ENCODE measurements at regions not wholly inside any gene's neighbourhood (a gene's known extent, or its start where the extent isn't known, plus 50 kb on each side); places are given as distances from the start of the nearest gene placed in this dataset.

GRCh38 chr1:73180397-73181189 lies 898.3 kb upstream of the NEGR1 start:
- DNase-seq (ENCODE audit: low spot score): no peak
- WGBS, 2 donors (ENCODE audit: extremely low coverage in 2 of 2, insufficient read length in 2 of 2, insufficient replicate concordance in 1 of 2): no CpG with 5 or more reads among the region's 10 CpGs
- H3K4me2 ChIP-seq (ENCODE audit: insufficient read depth, low read length, poor library complexity, severe bottlenecking): no peak overlapping the region

GRCh38 chr1:73176902-73177301 lies 894.6 kb upstream of the NEGR1 start:
- H3K27ac ChIP-seq (replicated peaks; ENCODE audit: low read length): no peak overlapping the region
- no peaks in the 10 kb centered on the region for H3K9me3 ChIP-seq (replicated peaks in 1 of 2; ENCODE audit: control insufficient read depth in 2 of 2, insufficient read depth in 1 of 2, low read depth in 1 of 2, low read length in 2 of 2)
- no peak overlapping the region for H4K8ac ChIP-seq (ENCODE audit: low read depth, low read length)
- H4K91ac ChIP-seq (ENCODE audit: low read depth, low read length, poor library complexity): no peak overlapping the region
- H3K14ac ChIP-seq (ENCODE audit: low read length): no peak overlapping the region
- no peaks in the 10 kb centered on the region for H3K4me1 ChIP-seq (ENCODE audit: control insufficient read depth in 2 of 2, insufficient read depth in 1 of 2, low read depth in 1 of 2, low read length in 2 of 2)
- H3K4ac ChIP-seq (ENCODE audit: low read length): no peak overlapping the region
- DNase-seq (ENCODE audit: low spot score): no peak
- H2BK15ac ChIP-seq (ENCODE audit: low read length): no peak overlapping the region
- H3K4me2 ChIP-seq (ENCODE audit: insufficient read depth, low read length, poor library complexity, severe bottlenecking): no peak overlapping the region
- WGBS, 2 donors (ENCODE audit: extremely low coverage in 2 of 2, insufficient read length in 2 of 2, insufficient replicate concordance in 1 of 2): no CpG with 5 or more reads among the region's 2 CpGs
- H3K79me1 ChIP-seq (ENCODE audit: low read depth, low read length): peaks cover 1% of the 10 kb centered on the region
- no peak overlapping the region for H2BK5ac ChIP-seq (ENCODE audit: low read length)
- no peaks in the 10 kb centered on the region for H3K36me3 ChIP-seq (replicated peaks in 1 of 2; ENCODE audit: control insufficient read depth in 2 of 2, insufficient read depth in 2 of 2, low read length in 2 of 2)
- no peak overlapping the region for H3K9ac ChIP-seq (ENCODE audit: low read depth, low read length, poor library complexity)
- H2BK12ac ChIP-seq (ENCODE audit: low read length): no peak overlapping the region
- no peak overlapping the region for H2AFZ ChIP-seq (ENCODE audit: low read length)
- no peak overlapping the region for H3K23ac ChIP-seq (ENCODE audit: low read depth, low read length, poor library complexity)
- H2BK120ac ChIP-seq (ENCODE audit: low read depth, low read length): no peak overlapping the region
- H3K27me3 ChIP-seq (ENCODE audit: control insufficient read depth in 3 of 3, insufficient read depth in 3 of 3, low read depth in 1 of 3, low read length in 3 of 3): no peaks in the 10 kb centered on the region
- no peak overlapping the region for H2AK5ac ChIP-seq (ENCODE audit: low read depth, low read length)
- no peak overlapping the region for H3K4me3 ChIP-seq (ENCODE audit: low read length in 2 of 2)
- H3K18ac ChIP-seq (ENCODE audit: low read length): no peak overlapping the region

More at GRCh38 chr1:73180397-73181189, 898.3 kb upstream of the NEGR1 start:
- H3K9me3 ChIP-seq (replicated peaks in 1 of 2; ENCODE audit: control insufficient read depth in 2 of 2, insufficient read depth in 1 of 2, low read depth in 1 of 2, low read length in 2 of 2): no peaks in the 10 kb centered on the region
- no peak overlapping the region for H4K8ac ChIP-seq (ENCODE audit: low read depth, low read length)
- no peak overlapping the region for H2BK120ac ChIP-seq (ENCODE audit: low read depth, low read length)
- H2BK12ac ChIP-seq (ENCODE audit: low read length): no peak overlapping the region
- H3K14ac ChIP-seq (ENCODE audit: low read length): peak overlapping the region; percentile 82
- H3K4ac ChIP-seq (ENCODE audit: low read length): peak overlapping the region; percentile 76
- peak overlapping the region; percentile 39 for H2BK5ac ChIP-seq (ENCODE audit: low read length)
- peaks cover 1% of the 10 kb centered on the region for H3K79me1 ChIP-seq (ENCODE audit: low read depth, low read length)
- H3K27ac ChIP-seq (replicated peaks; ENCODE audit: low read length): no peak overlapping the region
- H3K36me3 ChIP-seq (replicated peaks in 1 of 2; ENCODE audit: control insufficient read depth in 2 of 2, insufficient read depth in 2 of 2, low read length in 2 of 2): no peaks in the 10 kb centered on the region
- H3K27me3 ChIP-seq (ENCODE audit: control insufficient read depth in 3 of 3, insufficient read depth in 3 of 3, low read depth in 1 of 3, low read length in 3 of 3): no peaks in the 10 kb centered on the region
- no peak overlapping the region for H3K4me3 ChIP-seq (ENCODE audit: low read length in 2 of 2)
- no peak overlapping the region for H3K9ac ChIP-seq (ENCODE audit: low read depth, low read length, poor library complexity)
- peak overlapping the region; percentile 66 for H2AFZ ChIP-seq (ENCODE audit: low read length)
- no peak overlapping the region for H2AK5ac ChIP-seq (ENCODE audit: low read depth, low read length)
- no peak overlapping the region for H4K91ac ChIP-seq (ENCODE audit: low read depth, low read length, poor library complexity)
- H3K18ac ChIP-seq (ENCODE audit: low read length): peak overlapping the region; percentile 28
- H2BK15ac ChIP-seq (ENCODE audit: low read length): peak overlapping the region; percentile 17
- H3K4me1 ChIP-seq (ENCODE audit: control insufficient read depth in 2 of 2, insufficient read depth in 1 of 2, low read depth in 1 of 2, low read length in 2 of 2): no peaks in the 10 kb centered on the region
- H3K23ac ChIP-seq (ENCODE audit: low read depth, low read length, poor library complexity): no peak overlapping the region

- no peak for DNase-seq (ENCODE audit: low spot score)
- no CpG with 5 or more reads among the region's 2 CpGs for whole genome bisulfite sequencing, 2 donors (ENCODE audit: extremely low coverage in 2 of 2, insufficient read length in 2 of 2, insufficient replicate concordance in 1 of 2)
- H2BK15ac ChIP-seq (ENCODE audit: low read length): no peak overlapping the region
- no peak overlapping the region for H2AK5ac ChIP-seq (ENCODE audit: low read depth, low read length)
- H3K9ac ChIP-seq (ENCODE audit: low read depth, low read length, poor library complexity): no peak overlapping the region
- no peaks in the 10 kb centered on the region for H3K9me3 ChIP-seq (replicated peaks in 1 of 2; ENCODE audit: control insufficient read depth in 2 of 2, insufficient read depth in 1 of 2, low read depth in 1 of 2, low read length in 2 of 2)
- H3K27me3 ChIP-seq (ENCODE audit: control insufficient read depth in 3 of 3, insufficient read depth in 3 of 3, low read depth in 1 of 3, low read length in 3 of 3): no peaks in the 10 kb centered on the region
- H2BK5ac ChIP-seq (ENCODE audit: low read length): no peak overlapping the region
- no peak overlapping the region for H2BK120ac ChIP-seq (ENCODE audit: low read depth, low read length)
- H4K91ac ChIP-seq (ENCODE audit: low read depth, low read length, poor library complexity): no peak overlapping the region
- H3K18ac ChIP-seq (ENCODE audit: low read length): no peak overlapping the region
- no peak overlapping the region for H3K4ac ChIP-seq (ENCODE audit: low read length)
- H3K23ac ChIP-seq (ENCODE audit: low read depth, low read length, poor library complexity): no peak overlapping the region
- H4K8ac ChIP-seq (ENCODE audit: low read depth, low read length): no peak overlapping the region
- no peaks in the 10 kb centered on the region for H3K4me1 ChIP-seq (ENCODE audit: control insufficient read depth in 2 of 2, insufficient read depth in 1 of 2, low read depth in 1 of 2, low read length in 2 of 2)
- no peak overlapping the region for H3K4me3 ChIP-seq (ENCODE audit: low read length in 2 of 2)
- H3K27ac ChIP-seq (replicated peaks; ENCODE audit: low read length): no peak overlapping the region
- no peak overlapping the region for H2AFZ ChIP-seq (ENCODE audit: low read length)
- H3K14ac ChIP-seq (ENCODE audit: low read length): no peak overlapping the region
- H3K36me3 ChIP-seq (replicated peaks in 1 of 2; ENCODE audit: control insufficient read depth in 2 of 2, insufficient read depth in 2 of 2, low read length in 2 of 2): no peaks in the 10 kb centered on the region
- no peak overlapping the region for H2BK12ac ChIP-seq (ENCODE audit: low read length)
- no peaks in the 10 kb centered on the region for H3K79me1 ChIP-seq (ENCODE audit: low read depth, low read length)
- no peak overlapping the region for H3K4me2 ChIP-seq (ENCODE audit: insufficient read depth, low read length, poor library complexity, severe bottlenecking)
Measured at GRCh38 chr1:73167009-73167657, 884.8 kb upstream of the NEGR1 start.

GRCh38 chr1:73162564-73162963 lies 880.2 kb upstream of the NEGR1 start:
- H3K4me2 ChIP-seq (ENCODE audit: insufficient read depth, low read length, poor library complexity, severe bottlenecking): no peak overlapping the region
- H3K4me1 ChIP-seq (ENCODE audit: control insufficient read depth in 2 of 2, insufficient read depth in 1 of 2, low read depth in 1 of 2, low read length in 2 of 2): peaks cover 0 to 10% of the 10 kb centered on the region in 2 donors
- H2AK5ac ChIP-seq (ENCODE audit: low read depth, low read length): no peak overlapping the region
- no peaks in the 10 kb centered on the region for H3K79me1 ChIP-seq (ENCODE audit: low read depth, low read length)
- H2BK15ac ChIP-seq (ENCODE audit: low read length): no peak overlapping the region
- no peak overlapping the region for H4K8ac ChIP-seq (ENCODE audit: low read depth, low read length)
- H3K36me3 ChIP-seq (replicated peaks in 1 of 2; ENCODE audit: control insufficient read depth in 2 of 2, insufficient read depth in 2 of 2, low read length in 2 of 2): no peaks in the 10 kb centered on the region
- H3K14ac ChIP-seq (ENCODE audit: low read length): no peak overlapping the region
- H2AFZ ChIP-seq (ENCODE audit: low read length): no peak overlapping the region
- no peak overlapping the region for H3K27ac ChIP-seq (replicated peaks; ENCODE audit: low read length)
- H3K4ac ChIP-seq (ENCODE audit: low read length): no peak overlapping the region
- H3K9me3 ChIP-seq (replicated peaks in 1 of 2; ENCODE audit: control insufficient read depth in 2 of 2, insufficient read depth in 1 of 2, low read depth in 1 of 2, low read length in 2 of 2): no peaks in the 10 kb centered on the region
- H3K9ac ChIP-seq (ENCODE audit: low read depth, low read length, poor library complexity): no peak overlapping the region
- H2BK5ac ChIP-seq (ENCODE audit: low read length): no peak overlapping the region
- no peak for DNase-seq (ENCODE audit: low spot score)
- no peaks in the 10 kb centered on the region for H3K27me3 ChIP-seq (ENCODE audit: control insufficient read depth in 3 of 3, insufficient read depth in 3 of 3, low read depth in 1 of 3, low read length in 3 of 3)
- no CpG with 5 or more reads among the region's 5 CpGs for WGBS, 2 donors (ENCODE audit: extremely low coverage in 2 of 2, insufficient read length in 2 of 2, insufficient replicate concordance in 1 of 2)
- H2BK120ac ChIP-seq (ENCODE audit: low read depth, low read length): no peak overlapping the region
- no peak overlapping the region for H4K91ac ChIP-seq (ENCODE audit: low read depth, low read length, poor library complexity)
- H3K18ac ChIP-seq (ENCODE audit: low read length): no peak overlapping the region
- no peak overlapping the region for H3K23ac ChIP-seq (ENCODE audit: low read depth, low read length, poor library complexity)
- H3K4me3 ChIP-seq (ENCODE audit: low read length in 2 of 2): no peak overlapping the region
- H2BK12ac ChIP-seq (ENCODE audit: low read length): no peak overlapping the region
